GM10248 (cell line): ENCODE measurements at regions not wholly inside any gene's neighbourhood (a gene's known extent, or its start where the extent isn't known, plus 50 kb on each side); places are given as distances from the start of the nearest gene placed in this dataset.

Experiments
- CTCF ChIA-PET: fragments of 300-600 bp; sonication (Branson Sonifier 250); formaldehyde crosslinking; extraction: SDS; loops from one replicate; lab custom pipeline; 2021; ENCODE audit warnings: antibody characterized with exemption; lab: Yijun Ruan, JAX
- POLR2A ChIA-PET: fragments of 350-650 bp; sonication (Branson Sonifier 250); formaldehyde crosslinking; extraction: SDS; loops from one replicate; lab custom pipeline; 2020; ENCODE audit warnings: antibody characterized with exemption; lab: Yijun Ruan, JAX
- DNase-seq: peaks from one replicate; pipeline ENCODE4 v3.0.0; 2012; ENCODE audit errors: extremely low spot score
- CTCF ChIP-seq: IDR thresholded peaks from 2 replicates; pipeline ENCODE4 v1.5.1; 2012; ENCODE audit warnings: mild to moderate bottlenecking, low read depth; ENCODE audit errors: extremely low read depth, missing control alignments, control extremely low read depth

- POLR2A ChIA-PET: no interaction called here
- TF ChIP-seq CTCF: no peak
- no peak for DNase-seq
- CTCF ChIA-PET: interaction anchor here (1.5 kb wide), 1 partner anchor 9 kb away, joined by 5 read pairs; no protein-coding TSS in a partner anchor
Measured at GRCh38 chr7:18420108-18420507, 75.4 kb upstream of the HDAC9 start.

DNA sequence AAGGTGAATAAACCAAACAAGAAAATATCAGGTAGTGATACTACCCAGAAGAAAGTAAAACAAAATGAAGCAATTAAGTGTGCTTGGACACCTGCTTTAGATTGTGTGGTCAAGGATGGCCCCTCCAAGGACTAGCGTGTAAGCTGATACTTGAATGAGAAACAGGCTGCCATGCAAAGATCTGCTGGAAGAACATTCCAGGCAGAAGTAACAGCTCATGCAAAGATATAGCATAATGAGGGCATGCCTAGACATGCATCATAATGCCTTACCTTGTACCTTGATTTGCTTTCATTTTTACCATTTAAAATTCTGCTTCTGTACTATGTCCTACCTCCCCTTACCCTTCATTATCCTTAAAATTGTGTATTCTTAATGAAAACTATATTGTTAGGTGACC, 74.8 kb upstream of the HDAC9 start:
- CTCF ChIA-PET: interaction anchor here (0.9 to 1.5 kb wide), 2 partner anchors 9 to 10 kb away, joined by 3 to 5 read pairs; no protein-coding TSS in a partner anchor
- no peak for TF ChIP-seq CTCF
- DNase-seq: no peak
- POLR2A ChIA-PET: no interaction called here

DNA sequence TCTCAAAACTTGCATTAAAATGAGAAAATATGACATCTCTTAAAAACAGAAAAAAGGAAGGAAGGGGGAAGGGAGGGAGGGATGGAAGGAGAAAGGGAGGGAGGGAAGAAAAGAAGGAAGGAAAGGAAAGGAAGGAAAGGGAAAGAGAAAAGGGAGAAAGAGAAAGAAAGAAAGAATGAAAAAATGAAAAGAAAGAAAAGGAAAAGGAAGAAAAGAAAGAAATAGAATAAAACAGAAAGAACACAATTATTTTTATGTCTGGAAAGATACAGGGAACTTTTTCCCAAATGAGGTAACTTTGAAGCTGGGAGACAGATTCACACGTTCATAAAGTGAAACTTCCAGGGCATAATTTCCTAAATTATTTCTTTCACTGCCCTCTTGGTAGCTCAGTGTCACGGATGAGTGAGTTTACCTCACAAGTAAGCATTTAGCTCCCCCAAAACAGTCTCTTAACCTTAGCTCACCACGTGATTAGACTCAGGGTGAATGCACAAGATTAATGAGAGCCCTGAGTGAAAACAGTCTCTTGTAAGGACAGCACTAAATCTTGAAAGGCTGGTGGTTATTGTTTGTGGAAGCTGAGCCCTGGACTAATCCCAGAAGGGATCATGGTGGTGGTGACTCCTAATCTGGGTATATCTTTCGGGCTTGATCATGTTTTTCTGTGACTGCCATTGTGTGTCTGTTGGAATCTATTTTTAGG, 74.1 kb upstream of the HDAC9 start:
- CTCF ChIA-PET: interaction anchor here (0.9 kb wide), 2 partner anchors 9 to 21 kb away, joined by 3 read pairs; no protein-coding TSS in a partner anchor
- TF ChIP-seq CTCF: no peak
- peak; percentile 7 for DNase-seq
- POLR2A ChIA-PET: no interaction called here

DNA sequence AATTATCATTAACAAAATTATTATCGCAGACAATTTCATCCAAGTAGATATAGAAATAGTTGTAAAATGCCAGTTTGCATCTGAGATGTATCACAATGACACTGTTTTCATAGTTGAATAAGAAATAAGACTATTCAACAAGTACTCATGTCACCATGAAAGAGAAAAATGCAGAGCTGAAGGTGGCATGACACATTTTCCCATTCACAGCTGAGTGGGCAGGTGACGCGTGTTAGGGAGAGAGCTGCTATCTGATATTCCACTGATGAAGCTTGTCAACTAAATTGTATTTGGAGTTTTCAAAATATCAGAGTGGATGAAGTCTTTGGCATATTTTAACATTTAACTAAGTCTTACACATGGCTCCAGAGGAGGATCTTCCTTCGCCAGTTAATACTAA, 70.3 kb upstream of the HDAC9 start:
- CTCF ChIA-PET: no interaction called here
- POLR2A ChIA-PET: no interaction called here
- no peak for TF ChIP-seq CTCF
- DNase-seq: no peak

DNA sequence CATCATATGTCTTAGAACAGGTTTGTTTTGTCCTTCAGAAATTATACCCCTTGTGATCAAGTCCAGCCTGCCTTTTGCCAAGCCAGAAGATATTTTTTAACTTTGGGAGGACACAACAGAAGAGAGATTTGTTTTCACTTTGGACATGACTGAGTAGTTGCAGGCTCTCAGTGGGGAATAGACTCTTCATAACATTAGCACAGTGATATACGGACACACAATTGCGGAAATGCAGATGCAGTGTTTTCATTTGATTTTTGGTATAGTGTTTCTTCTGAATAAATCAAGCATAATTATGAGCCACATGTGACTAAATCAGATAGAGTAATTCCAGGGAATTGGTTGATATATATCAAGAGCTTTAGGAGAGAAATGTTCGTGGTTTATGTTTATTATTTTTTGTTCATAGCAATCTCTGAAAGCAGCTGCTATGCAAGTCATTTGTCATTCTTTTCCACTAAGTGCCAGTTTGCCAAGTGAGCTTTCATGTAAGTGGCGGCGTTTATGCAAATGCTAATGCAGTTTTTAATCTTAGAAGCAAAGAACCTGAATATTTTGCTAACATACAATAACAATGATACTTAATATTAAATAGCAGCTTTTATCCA, 69.6 kb upstream of the HDAC9 start:
- DNase-seq: no peak
- TF ChIP-seq CTCF: no peak
- ChIA-PET POLR2A (no interaction called here), CTCF (interaction anchor here (0.9 to 1.6 kb wide), 3 partner anchors 16 to 68 kb away, joined by 3 to 5 read pairs (median 3); no protein-coding TSS in a partner anchor)

GRCh38 chr7:18426564-18427226, 68.9 kb upstream of the HDAC9 start:
- ChIA-PET CTCF (interaction anchor here (0.9 to 1.6 kb wide), 3 partner anchors 17 to 69 kb away, joined by 3 to 5 read pairs (median 3); no protein-coding TSS in a partner anchor), POLR2A (no interaction called here)
- DNase-seq: no peak
- no peak for TF ChIP-seq CTCF
